ENCODE measurements at regions not wholly inside any gene's neighbourhood (a gene's known extent, or its start where the extent isn't known, plus 50 kb on each side); places are given as distances from the start of the nearest gene placed in this dataset.

DNA sequence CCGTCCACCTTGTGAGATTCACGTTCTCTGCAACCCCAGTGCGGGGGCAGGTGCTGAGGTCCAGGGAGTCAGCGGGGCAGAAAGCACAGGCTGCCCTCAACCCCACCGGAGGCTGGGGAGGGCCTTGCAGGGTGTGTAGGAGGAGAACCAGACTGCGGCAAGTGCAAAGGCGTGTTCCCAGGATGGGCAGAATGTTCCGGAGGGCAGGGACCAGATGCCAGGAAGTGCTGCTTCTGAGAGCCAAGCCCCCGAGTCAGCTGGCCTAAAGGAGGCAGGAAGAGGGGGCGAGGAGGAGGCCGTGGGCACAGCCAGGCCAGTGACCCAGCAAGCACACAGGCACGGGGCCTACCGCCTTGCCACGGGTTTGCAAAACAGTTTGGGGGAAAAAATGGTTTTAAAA lies 193.8 kb upstream of the AJAP1 start:
- Histone ChIP-seq H3K9me3 (peaks cover 0 to 5% (median 0%) of the 10 kb centered on the region in 12 donors), H3K27ac (no peak overlapping the region), H3K27me3 (no peaks in the 10 kb centered on the region), H3K36me3 (no peaks in the 10 kb centered on the region), H3K4me3 (no peak overlapping the region), H3K4me1 (peaks cover 0 to 16% (median 5%) of the 10 kb centered on the region in 12 donors)
- 73 to 82% (median 81%) methylated on average over 14 of the region's 14 CpGs for WGBS, 4 donors
- intact Hi-C loops (cut with DNase I) = no loop called here
- no peak for DNase-seq
- ATAC-seq = no peak
- TF ChIP-seq CTCF (IDR thresholded peaks at IDR 0.05) (no peak), POLR2A (IDR thresholded peaks at IDR 0.05) (no peak)

- Histone ChIP-seq H3K4me3 (no peak overlapping the region), H3K9me3 (peaks cover 0 to 5% (median 0%) of the 10 kb centered on the region in 12 donors), H3K4me1 (peaks cover 0 to 16% (median 5%) of the 10 kb centered on the region in 12 donors), H3K27me3 (no peaks in the 10 kb centered on the region), H3K36me3 (no peaks in the 10 kb centered on the region), H3K27ac (no peak overlapping the region)
- TF ChIP-seq CTCF (IDR thresholded peaks at IDR 0.05) (no peak), POLR2A (IDR thresholded peaks at IDR 0.05) (no peak)
- intact Hi-C loops (cut with DNase I) = no loop called here
- ATAC-seq (no peak), DNase-seq (no peak)
- WGBS, 4 donors = 87 to 88% (median 87%) methylated on average over 14 of the region's 14 CpGs
These were observed 192.6 kb upstream of the AJAP1 start for GRCh38 chr1:4461726-4462290.

- Histone ChIP-seq H3K4me1 (peaks cover 0 to 16% (median 5%) of the 10 kb centered on the region in 12 donors), H3K9me3 (peaks cover 0 to 5% (median 0%) of the 10 kb centered on the region in 12 donors), H3K4me3 (no peak overlapping the region), H3K27me3 (no peaks in the 10 kb centered on the region), H3K27ac (no peak overlapping the region), H3K36me3 (no peaks in the 10 kb centered on the region)
- intact Hi-C loops (cut with DNase I) = no loop called here
- no peak for TF ChIP-seq CTCF (IDR thresholded peaks at IDR 0.05)
- TF ChIP-seq POLR2A (IDR thresholded peaks at IDR 0.05) = no peak
- ATAC-seq (peak in 3 of 4 donors; percentile 62 to 87 (median 86)), DNase-seq (no peak)
- WGBS, 4 donors = 47 to 72% (median 60%) methylated on average over 13 of the region's 13 CpGs
These were observed 191.5 kb upstream of the AJAP1 start for GRCh38 chr1:4462831-4463484.

GRCh38 chr1:4463631-4464030 lies 190.8 kb upstream of the AJAP1 start:
- no peak overlapping the region for H3K27ac ChIP-seq

More at GRCh38 chr1:4463631-4464030, 190.8 kb upstream of the AJAP1 start:
- WGBS, 4 donors = 78 to 88% (median 82%) methylated on average over 6 to 9 of the region's 9 CpGs
- no peak for DNase-seq
- H3K27me3 ChIP-seq = no peaks in the 10 kb centered on the region
- no peak for TF ChIP-seq POLR2A (IDR thresholded peaks at IDR 0.05)
- no peak for TF ChIP-seq CTCF (IDR thresholded peaks at IDR 0.05)
- no peaks in the 10 kb centered on the region for H3K36me3 ChIP-seq
- H3K4me3 ChIP-seq = no peak overlapping the region
- ATAC-seq = peak in 2 of 4 donors; percentile 10 to 18
- peaks cover 0 to 5% (median 0%) of the 10 kb centered on the region in 12 donors for H3K9me3 ChIP-seq
- intact Hi-C loops (cut with DNase I) = no loop called here
- peaks cover 0 to 16% (median 5%) of the 10 kb centered on the region in 12 donors for H3K4me1 ChIP-seq
